HL-60 (cell line): ENCODE measurements at regions not wholly inside any gene's neighbourhood (a gene's known extent, or its start where the extent isn't known, plus 50 kb on each side); places are given as distances from the start of the nearest gene placed in this dataset.

Experiments
- DNase-seq, 2 experiments: peaks; one replicate each; pipeline ENCODE4 v3.0.0-alpha.2; 2010 to 2020; ENCODE audit warnings: low read depth in 1 of 2, low spot score in 1 of 2
- H3K27ac ChIP-seq: fragments of 250-450 bp; sonication (Bioruptor Pico); replicated peaks from 2 replicates; pipeline ENCODE4 v1.5.1; 2020; ENCODE audit warnings: mild to moderate bottlenecking, moderate library complexity
- H3K27me3 ChIP-seq: fragments of 250-450 bp; sonication (Bioruptor Pico); 2 replicates; pipeline ENCODE4 v1.5.1; 2021; ENCODE audit warnings: mild to moderate bottlenecking, moderate library complexity; ENCODE audit not compliant: insufficient read depth, poor library complexity, severe bottlenecking
- H3K4me3 ChIP-seq: replicated peaks from 2 replicates; pipeline ENCODE4 v1.5.1; 2011; ENCODE audit warnings: mild to moderate bottlenecking, control low read depth, low read length; ENCODE audit not compliant: insufficient read depth
- GABPA ChIP-seq: IDR thresholded peaks from 2 replicates; pipeline ENCODE4 v1.6.1; 2012; ENCODE audit warnings: low read depth
- POLR2AphosphoS5 ChIP-seq: IDR thresholded peaks from 2 replicates; pipeline ENCODE4 v1.6.1; 2012; ENCODE audit warnings: low read depth
- SPI1 ChIP-seq: IDR thresholded peaks from 2 replicates; pipeline ENCODE4 v1.6.1; 2012; ENCODE audit warnings: low read depth, mild to moderate bottlenecking, borderline replicate concordance
- TF ChIP-seq, protein P1 (sequence below): IDR thresholded peaks from one replicate; pipeline ENCODE4 v1.5.1; 2011; ENCODE audit warnings: low read length, control low read depth, inconsistent platforms; ENCODE audit not compliant: insufficient read depth
- TF ChIP-seq, protein P2 (sequence below): IDR thresholded peaks from 2 replicates; pipeline ENCODE4 v1.6.1; 2012; ENCODE audit warnings: low read depth; ENCODE audit not compliant: insufficient replicate concordance

DNA sequence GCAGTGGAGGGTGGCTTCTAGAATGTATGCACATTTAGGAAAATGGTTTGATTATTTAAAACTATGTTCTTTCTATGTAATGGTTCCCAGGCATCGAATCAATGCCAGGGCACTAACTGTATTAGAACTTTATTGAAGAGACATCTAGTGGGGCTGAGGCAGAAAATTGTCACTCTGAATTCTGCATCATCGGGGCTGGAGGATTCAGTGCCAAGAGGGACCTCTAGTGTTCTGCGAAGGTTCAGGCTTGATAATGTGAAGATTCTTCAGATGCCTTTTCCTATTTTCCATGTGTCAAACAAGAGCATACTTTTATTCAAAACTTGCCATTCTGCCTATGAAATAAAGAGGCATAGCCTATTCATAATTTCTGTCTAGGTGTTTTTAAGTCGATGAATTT lies 146.3 kb downstream of the CAND1 start:
- TF ChIP-seq SPI1 (no peak), GABPA (no peak), POLR2AphosphoS5 (no peak)
- TF ChIP-seq, protein P1, sequence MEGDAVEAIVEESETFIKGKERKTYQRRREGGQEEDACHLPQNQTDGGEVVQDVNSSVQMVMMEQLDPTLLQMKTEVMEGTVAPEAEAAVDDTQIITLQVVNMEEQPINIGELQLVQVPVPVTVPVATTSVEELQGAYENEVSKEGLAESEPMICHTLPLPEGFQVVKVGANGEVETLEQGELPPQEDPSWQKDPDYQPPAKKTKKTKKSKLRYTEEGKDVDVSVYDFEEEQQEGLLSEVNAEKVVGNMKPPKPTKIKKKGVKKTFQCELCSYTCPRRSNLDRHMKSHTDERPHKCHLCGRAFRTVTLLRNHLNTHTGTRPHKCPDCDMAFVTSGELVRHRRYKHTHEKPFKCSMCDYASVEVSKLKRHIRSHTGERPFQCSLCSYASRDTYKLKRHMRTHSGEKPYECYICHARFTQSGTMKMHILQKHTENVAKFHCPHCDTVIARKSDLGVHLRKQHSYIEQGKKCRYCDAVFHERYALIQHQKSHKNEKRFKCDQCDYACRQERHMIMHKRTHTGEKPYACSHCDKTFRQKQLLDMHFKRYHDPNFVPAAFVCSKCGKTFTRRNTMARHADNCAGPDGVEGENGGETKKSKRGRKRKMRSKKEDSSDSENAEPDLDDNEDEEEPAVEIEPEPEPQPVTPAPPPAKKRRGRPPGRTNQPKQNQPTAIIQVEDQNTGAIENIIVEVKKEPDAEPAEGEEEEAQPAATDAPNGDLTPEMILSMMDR: no peak
- TF ChIP-seq, protein P2, sequence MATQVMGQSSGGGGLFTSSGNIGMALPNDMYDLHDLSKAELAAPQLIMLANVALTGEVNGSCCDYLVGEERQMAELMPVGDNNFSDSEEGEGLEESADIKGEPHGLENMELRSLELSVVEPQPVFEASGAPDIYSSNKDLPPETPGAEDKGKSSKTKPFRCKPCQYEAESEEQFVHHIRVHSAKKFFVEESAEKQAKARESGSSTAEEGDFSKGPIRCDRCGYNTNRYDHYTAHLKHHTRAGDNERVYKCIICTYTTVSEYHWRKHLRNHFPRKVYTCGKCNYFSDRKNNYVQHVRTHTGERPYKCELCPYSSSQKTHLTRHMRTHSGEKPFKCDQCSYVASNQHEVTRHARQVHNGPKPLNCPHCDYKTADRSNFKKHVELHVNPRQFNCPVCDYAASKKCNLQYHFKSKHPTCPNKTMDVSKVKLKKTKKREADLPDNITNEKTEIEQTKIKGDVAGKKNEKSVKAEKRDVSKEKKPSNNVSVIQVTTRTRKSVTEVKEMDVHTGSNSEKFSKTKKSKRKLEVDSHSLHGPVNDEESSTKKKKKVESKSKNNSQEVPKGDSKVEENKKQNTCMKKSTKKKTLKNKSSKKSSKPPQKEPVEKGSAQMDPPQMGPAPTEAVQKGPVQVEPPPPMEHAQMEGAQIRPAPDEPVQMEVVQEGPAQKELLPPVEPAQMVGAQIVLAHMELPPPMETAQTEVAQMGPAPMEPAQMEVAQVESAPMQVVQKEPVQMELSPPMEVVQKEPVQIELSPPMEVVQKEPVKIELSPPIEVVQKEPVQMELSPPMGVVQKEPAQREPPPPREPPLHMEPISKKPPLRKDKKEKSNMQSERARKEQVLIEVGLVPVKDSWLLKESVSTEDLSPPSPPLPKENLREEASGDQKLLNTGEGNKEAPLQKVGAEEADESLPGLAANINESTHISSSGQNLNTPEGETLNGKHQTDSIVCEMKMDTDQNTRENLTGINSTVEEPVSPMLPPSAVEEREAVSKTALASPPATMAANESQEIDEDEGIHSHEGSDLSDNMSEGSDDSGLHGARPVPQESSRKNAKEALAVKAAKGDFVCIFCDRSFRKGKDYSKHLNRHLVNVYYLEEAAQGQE: no peak
- DNase-seq: no peak
- Histone ChIP-seq H3K4me3 (no peak overlapping the region), H3K27ac (no peak overlapping the region), H3K27me3 (no peaks in the 10 kb centered on the region)

DNA sequence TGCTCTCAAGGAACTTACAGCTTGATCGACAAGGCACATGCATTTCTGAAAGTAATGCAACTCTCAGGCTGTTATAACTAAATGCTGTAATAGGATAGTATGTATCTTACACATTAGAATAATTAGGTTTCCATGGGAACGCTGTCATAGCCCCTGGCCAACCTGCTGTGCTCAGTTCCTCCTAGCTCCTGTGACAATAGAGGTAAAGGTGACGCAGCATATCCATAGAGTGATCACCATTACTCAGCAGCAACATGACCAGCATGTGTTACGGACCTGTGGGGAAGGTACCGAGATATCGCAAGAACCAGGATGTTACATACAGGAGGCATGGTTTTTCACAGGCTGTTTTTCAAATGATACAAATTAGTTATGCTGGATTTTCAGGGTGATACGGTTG lies 150.7 kb downstream of the CAND1 start:
- no peak overlapping the region for H3K27ac ChIP-seq
- H3K4me3 ChIP-seq: no peak overlapping the region
- TF ChIP-seq, protein P2: no peak
- TF ChIP-seq, protein P1: no peak
- TF ChIP-seq POLR2AphosphoS5 (no peak), SPI1 (no peak), GABPA (no peak)
- no peak for DNase-seq
- H3K27me3 ChIP-seq: no peaks in the 10 kb centered on the region

DNA sequence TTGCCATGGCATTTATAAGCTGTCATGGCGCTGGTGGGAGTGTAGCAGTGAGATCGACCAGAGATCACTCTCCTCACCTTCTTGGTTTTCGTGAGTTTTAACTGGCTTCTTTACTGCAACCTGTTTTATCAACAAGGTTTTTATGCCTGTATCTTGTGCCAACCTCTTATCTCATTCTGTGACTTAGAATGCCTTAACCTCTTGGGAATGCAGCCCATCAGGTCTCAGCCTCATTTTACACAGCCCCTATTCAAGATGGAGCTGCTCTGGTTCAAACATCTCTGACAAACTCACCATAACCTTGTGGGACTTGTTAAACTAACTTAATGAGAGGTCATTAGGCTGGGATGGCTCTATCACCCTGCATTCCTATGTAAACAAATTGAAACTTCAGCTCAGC lies 151.3 kb downstream of the CAND1 start:
- H3K4me3 ChIP-seq: no peak overlapping the region
- DNase-seq: no peak
- H3K27ac ChIP-seq: no peak overlapping the region
- TF ChIP-seq POLR2AphosphoS5: no peak
- TF ChIP-seq, protein P2: no peak
- no peak for TF ChIP-seq SPI1
- H3K27me3 ChIP-seq: no peaks in the 10 kb centered on the region
